ENCODE measurements at regions not wholly inside any gene's neighbourhood (a gene's known extent, or its start where the extent isn't known, plus 50 kb on each side); places are given as distances from the start of the nearest gene placed in this dataset.
"Not testable (repeated sequence)": the region's sequence is repeated elsewhere in the genome, so short reads cannot be mapped to it uniquely, and the experiment has no call there.

DNA sequence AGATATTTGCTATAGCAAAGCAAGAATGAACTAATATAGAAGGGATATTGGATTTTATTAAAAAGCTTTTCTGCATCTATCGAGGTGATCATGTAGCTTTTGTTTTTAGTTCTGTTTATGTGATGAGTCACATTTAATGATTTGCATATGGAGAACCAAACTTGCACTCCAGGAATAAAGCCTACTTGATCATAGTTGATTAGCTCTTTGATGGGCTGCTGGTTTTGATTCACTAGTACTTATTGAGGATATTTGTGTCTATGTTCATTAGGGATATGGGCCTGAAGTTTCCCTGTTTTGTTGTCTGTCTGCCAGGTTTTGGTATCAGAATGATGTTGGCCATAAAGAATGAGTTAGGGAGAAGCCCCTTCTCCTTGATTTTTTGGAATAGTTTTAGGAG is 310.7 kb downstream of the ARPP21 start:
- DNase-seq: no peak

DNA sequence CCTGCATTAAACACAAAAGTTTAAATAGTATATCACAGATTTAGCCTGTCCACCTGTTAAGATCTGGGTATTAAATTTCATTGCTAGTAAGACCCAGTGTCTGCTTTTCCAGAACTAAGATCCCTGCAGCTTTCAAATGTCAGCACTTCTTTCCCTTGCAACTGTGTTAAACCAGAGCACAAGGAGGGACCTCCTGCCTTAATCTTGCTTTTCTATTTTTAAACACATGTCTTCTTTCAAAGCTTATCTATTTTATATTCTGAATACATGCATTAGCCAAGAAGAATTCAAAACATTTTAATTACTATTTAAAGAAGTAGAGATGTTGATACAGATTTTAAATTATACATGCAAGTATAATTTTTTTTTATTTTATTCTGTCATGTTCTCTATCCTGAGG is 315.1 kb downstream of the ARPP21 start:
- DNase-seq: no peak

DNA sequence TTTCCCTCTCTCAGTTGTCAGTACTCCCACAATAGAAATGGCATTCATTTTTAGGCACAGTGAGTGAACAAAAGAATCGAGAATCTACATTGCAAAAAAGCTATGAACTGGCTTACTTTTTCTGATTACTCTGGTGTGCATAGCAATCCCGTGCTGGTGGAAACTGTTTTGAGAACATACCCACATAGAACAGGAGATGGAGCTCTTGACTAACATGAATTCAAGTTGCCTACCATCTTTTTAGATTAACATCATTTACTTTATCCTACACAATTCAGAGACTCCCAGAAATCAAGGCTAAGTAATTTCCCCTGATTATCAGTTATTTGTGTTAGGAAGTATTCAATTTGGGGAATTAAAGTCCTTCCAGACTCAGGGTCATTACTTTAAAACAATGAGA is 326.6 kb downstream of the ARPP21 start:
- peak; percentile 3 for DNase-seq

DNA sequence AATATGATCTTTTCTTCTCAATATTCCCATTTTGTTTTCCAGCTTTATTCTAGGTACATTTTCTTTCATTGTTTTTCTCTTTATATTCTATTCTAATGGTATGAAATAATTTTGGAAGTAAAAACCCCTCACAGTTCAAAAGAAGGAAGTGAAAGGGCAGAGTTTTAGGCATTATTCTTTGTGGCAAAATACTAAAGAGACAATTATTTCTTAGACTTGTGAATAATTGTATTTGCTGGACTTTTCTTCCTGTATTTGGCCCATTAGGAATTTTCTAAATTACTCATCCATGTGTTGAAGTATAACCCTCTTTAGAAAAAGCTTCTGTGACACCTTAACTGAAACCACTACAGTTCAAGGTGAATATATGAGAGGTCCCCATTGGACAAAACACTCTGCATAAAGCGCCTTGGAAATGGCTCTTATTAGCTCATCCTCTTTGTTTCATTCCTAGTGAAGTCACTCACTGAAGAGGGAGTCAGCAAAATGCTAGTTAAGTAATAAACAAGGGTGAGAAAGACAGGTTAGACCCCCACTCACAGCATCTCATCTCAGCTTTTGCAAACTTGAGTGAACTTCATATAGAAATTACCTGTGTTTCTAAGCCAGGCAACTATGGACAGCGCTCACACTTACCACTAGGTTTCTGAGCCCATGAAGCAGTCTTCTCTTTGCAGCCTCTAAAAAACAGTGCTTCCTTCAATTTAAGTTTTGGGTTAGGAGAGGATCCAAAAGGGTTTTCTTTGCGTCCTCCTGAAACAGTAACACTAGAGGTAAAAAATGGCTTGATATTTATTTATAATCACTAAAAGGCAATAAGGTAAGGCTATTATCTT is 327.5 kb downstream of the ARPP21 start:
- DNase-seq: no peak

DNA sequence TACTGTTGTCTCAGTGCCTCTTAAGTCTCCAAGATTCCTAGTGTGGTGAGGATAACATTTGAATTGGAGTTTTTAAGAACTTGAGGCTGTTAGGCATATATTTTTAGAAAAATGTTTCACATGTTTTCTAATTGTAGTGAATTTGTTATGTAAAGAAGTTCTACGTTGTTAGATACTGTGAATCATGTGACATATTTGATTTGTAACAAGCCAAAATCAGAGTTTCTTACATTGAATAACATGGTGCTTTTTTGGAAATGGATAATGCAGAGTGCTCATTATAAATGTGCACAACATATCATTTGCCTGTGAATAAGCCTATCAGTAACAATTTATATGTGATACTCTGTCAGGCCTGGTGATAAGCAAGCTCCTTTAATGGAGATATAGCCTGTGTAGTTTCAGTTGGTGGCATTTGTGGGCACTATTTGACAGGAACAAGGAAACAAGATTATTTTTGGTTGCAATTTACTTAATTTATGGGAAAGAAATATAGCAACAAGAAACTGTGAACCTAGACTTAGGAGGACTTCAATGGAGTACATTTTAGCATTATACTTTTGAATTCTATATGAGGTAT is 328.8 kb downstream of the ARPP21 start:
- no peak for DNase-seq

DNA sequence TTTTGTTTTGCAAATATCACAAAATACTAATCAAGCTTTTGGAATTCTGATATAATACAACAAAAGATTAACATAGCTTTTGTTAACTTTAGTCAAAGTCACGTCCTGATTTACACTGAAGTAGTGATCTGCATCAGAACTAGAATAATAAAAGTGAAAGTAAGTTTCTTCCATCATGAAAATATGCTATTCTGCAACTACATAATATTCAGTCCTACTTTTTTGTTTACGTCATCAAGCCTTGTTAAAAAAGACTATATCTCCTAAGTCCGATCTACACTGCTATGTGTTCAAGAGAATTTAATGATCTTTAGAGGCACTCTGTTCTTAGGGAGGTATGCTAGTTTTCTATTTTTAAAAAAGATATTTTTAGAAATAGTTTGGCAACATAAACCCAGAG is 330.1 kb downstream of the ARPP21 start:
- DNase-seq: no peak

DNA sequence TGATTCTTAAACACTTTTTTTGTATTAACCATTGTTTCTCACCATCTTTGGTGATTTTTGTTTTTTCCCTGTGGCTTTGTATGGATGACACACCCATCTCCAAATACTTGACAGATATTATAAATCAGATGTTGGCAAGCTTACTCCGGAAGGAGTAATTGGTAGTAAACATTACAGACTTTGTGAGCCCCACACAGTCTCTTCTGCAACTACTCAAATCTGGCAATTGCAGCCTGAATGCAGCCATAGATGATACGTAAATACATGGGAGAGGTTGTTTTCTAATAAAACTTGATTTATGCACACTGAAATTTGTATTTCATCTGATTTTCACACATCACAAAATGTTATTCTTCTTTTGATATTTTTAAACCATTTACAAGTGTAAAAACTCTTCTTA is 331.5 kb downstream of the ARPP21 start:
- DNase-seq: no peak

DNA sequence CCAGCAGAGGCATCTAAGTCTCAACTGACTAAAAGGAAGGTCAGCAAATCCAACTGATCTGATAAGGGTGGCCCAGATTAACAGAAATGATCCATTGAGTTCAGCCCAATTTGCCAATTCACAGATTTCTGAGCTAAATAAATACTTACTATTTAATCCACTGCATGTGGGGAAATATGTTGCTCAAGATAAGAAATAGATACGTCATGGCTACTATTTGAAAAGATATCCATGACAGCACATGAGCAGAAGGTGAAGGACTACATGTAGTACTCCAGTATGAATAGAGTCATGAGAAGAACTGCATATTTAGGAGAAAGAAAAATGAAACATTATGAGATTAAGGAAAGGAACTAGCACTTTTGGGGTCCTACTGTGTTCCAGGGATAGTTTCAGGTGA is 332.4 kb downstream of the ARPP21 start:
- no peak for DNase-seq

DNA sequence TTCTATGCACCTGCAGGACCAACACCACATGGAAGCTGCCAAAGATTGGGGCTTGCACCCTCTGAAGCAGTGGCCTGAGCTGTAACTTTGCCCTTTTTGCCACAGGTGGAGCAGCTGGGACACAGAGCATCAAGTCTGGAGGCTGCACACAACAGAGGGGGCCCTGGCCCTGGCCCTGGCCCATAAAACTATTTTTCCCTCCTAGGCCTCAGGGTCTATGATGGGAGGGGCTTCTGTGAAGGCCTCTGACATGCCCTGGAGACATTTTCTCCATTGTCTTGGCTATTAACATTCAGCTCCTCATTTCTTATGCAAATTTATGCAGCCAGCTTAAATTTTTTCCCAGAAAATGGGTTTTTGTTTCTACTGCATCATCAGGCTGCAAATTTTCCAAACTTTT is 335.5 kb downstream of the ARPP21 start:
- no peak for DNase-seq

DNA sequence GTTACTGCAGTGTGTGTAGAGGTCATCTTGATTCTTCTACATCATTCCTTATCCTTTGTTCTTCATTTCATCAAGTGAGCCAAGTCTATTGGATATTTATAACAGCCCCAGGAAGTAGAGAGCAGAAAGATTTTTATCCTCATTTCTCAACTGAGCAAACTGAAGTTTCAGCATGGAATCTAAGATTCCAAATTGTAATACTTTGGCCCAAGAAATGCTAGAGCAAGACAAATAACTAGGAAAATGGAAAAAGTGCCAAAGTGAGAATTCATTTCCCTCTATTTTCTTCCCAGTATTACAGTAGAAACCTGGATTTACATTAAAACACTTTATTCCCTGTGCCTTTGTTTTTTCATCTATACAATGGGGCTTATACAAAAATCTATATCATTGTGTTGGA is 346.8 kb downstream of the ARPP21 start:
- no peak for DNase-seq

DNA sequence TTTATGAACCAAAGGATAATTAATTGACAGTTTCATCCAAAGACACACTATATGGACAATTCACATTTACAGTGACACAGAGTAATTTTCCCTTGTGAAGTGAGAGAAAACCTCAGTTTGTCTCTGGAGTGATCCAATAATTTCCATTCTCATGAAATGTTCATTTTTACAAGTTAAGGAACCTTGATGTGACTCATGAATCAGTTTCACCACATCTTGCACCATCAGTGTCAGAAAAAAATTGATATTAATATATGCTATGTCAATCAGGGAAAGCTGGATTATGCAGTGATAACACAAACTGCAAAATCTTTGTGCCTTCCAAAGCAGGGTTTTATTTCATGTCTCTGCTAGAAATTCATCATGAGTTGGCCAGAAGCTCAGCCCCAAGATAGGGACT is 348.1 kb downstream of the ARPP21 start:
- DNase-seq: no peak

DNA sequence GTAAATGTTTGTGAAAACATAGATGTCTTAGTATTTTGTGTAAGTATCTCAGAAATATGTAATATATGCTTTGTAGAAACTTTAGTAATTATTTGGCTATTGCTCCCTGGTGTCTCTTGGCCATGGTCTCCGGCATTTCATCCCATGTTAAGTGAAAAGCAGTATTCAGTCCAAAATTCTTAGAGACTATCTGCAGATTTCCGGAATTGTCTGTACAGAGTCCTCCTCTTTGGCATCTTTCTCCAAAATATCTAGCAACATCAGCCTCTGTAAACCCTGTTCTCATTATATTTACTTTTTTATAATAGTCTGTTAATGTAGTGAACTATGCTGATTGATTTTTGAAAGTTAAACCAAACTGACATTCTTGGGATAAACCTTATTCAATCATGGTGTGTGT is 352.7 kb downstream of the ARPP21 start:
- no peak for DNase-seq

DNA sequence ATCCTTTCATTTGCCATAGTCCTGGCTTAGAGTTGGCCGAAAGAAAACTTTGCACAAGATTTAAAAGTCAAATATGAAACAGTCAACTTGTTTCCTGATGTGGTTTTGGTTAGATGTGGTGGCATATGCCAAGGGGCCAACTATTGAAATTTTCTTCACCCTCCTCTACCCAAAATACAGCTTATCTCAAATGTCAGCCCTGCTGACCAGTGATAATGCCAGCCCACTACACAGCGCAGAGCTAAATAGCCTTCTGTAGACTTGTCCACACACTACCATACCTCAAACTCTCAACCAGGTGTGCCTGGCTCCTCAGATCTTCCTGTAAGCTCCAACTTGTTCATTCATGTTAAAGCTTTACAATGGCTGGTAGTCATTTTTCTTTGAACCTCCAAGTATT is 368.5 kb upstream of the STAC start:
- DNase-seq: no peak

DNA sequence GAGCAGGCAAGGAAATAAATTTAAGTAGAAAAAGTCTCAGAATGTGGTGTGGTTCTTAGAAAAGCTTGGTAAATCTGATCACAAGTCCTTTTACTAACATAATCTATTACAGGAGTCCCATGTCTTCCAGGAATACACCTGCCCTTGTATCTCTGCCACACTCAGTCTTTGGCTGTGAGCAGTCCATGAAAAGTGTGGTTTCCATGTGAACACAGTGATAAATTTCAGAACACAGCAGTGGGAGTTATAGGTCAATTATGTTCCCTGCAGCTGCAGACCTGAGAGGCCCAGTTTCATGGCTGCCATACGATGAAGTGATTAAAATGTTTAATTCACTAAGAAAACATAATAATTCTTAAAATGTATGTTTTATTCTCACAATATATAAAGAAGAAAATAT is 366.9 kb upstream of the STAC start:
- DNase-seq: no peak

DNA sequence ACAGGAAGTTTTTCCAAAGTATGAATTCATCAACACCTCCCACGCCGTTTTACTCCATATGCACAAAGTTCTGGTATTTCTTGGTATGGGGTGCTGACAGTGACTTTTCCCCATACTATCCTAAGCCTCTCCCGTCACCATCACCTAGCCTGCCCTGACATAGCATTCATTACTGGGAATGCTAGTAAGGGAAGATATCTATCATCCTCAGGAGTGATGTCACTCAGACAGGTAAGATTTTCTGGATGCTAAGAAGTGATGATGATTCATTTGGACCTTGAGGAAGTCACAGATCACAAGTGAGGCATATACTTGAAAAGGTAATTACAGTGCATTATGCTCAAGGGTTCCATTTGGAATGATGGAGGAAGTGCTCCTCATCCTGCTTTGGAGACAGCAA is 355.1 kb upstream of the STAC start:
- no peak for DNase-seq

DNA sequence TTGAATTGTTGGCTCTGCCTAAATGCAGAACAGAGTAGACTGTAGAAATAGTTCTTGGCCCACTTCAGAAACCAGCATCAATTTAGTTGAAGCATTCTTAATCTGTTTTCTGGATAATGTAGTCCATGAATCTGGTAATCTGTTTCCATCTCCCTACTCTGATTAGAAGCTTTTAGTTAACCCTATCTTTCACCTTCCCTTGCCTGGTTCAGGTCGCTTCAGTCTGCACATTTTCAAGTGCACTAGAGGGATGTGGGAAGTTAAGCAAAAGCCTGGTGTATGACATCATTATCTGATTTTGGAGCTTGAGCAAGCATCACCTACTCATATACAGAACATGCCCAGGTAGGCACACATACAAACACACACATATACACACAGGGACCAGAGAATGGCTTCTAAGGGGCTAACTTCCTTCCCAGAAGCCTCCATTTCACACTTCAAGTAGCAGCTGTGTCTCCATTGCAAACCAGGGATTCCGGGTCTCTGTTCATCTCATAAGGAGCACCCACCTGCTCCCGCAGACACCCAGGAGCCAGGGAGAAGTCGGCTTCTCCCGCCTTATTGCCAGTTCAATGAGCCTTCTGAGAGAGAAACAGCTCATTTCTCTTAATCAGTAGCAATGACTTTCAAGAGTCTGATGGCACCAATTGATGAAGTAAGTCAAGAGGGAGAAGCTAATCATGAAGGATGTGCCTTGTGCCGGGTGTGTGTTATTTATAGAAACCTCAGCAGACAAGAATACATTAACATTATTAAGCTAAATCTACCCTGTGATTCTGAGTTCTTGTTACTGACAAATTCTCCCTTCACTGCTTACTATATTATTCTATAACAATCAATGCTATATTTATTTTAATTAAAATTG is 347.9 kb upstream of the STAC start:
- no peak for DNase-seq

DNA sequence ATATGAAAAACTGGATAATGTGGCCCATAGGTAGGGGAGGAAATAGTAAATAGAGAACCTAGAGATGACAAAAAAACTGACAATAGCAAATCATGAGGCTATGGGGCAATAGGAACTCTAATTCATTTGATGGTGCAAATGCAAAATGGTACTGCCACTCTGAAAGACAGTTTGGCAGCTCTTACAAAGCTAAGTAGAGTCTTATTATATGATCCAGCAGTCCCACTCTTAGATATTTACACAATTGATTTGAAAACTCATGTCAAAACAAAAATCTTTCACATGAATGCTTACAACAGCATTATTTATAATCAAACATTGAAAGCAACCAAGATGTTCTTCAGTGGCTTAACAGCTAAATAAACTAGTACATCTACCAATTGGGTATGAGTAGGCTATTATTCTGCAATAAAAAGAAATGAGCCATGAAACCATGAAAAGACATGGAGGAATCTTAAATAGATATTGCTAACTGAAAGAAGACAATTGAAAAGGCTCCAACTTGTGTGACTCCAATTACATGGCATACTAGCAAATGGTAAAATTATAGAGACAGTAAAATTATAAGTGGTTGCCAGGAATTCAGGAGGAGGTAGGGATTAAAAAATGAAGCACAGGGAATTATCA is 321.8 kb upstream of the STAC start:
- no peak for DNase-seq

DNA sequence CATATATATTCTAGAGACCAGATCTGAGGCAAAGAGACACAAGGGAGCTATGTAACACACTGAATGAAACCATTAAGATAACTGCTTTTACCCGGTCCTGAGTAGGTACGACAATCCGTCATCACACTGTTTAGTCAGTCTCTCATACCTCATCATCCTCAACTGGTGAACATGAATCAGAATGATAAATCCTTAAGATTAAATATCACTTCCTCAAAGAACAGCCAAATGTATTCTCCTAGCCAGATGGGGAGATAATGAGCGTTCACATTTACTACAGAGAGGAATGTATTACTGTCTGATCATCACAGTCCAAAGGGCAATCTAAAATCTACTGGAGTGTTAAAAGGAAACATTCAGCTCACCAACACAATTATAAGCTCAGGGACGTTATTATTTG is 319.4 kb upstream of the STAC start:
- no peak for DNase-seq

DNA sequence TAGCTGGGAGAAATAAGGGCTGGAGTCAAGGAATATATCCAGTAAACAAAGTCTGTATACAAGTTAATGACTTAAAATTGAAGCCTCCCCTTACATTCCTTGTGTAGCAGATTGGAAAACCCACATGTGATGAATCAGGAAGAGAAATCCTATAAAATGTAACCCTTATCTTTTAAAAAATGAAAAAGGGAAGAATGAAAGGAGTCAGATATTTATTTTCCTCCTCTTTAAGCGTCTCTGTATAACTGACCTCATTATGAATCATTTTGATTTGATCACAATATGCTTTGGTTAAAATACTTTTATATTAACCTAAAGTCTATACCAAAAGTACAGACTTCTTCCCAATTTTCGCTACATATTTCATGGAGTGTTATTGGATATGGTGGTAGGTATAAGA is 316.3 kb upstream of the STAC start:
- no peak for DNase-seq

DNA sequence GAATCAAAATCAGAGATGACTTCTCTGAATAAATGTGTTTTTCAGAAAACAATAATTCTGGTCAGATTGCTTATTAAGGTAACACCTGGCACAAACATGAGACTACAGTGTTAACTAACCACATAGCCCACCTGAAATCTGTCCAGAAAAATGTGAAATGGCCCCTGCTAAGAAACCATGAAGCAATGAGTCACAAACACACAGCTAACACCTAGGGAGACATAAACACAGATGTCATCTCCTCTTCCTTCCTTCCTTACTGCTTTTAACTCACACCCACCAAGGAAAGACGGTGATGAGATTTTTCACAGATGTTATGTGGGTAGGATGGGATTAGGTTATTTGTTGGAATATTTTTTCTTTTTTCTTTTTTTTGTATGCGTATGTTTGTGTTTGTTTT is 315.0 kb upstream of the STAC start:
- DNase-seq: no peak

DNA sequence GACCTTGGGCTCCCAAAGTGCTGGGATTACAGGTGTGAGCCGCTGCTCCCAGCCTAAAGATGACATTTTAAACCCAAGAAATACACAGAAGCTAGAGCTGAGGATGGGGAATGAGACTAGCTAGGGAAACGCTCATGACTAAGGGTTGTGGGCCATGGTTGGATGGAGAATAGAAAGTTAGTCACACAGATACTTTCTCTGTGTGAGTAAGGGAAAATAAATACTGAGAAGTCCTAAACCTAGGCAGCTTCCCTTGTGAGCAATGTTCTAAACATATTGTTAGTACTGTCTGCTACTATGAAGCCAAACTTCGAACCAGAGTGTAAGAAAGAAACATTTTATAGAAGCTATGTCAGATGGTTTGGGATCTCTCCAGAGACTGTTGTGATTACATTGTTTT is 304.8 kb upstream of the STAC start:
- no peak for DNase-seq

DNA sequence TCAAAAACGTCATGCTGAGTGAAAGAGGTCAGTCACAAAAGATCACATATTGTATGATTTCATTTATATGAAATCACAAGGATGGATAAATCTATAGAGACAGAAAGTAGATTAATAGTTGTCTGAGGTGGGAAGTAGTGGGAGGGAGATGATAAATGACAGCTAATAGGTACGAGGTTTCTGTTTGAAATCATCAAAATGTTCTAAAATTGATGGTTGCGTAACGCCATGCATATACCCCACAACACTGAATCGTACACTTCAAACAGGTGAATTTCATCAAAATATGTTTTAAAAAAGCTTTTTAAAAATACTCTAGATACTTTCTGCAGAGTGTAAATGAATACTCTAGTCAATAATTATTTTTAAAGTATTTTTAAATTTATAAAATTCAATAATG is 303.0 kb upstream of the STAC start:
- no peak for DNase-seq

DNA sequence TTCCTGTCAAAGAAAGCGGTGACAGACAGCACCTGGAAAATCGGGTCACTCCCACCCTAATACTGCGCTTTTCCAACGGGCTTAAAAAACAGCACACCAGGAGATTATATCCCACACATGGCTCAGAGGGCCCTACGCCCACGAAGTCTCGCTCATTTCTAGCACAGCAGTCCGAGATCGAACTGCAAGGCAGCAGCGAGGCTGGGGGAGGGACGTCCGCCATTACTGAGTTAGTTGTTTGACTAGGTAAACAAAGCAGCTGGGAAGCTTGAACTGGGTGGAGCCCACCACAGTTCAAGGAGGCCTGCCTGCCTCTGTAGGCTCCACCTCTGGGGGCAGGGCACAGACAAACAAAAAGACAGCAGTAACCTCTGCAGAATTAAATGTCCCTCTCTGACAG is 297.3 kb upstream of the STAC start:
- DNase-seq: not testable (repeated sequence)

DNA sequence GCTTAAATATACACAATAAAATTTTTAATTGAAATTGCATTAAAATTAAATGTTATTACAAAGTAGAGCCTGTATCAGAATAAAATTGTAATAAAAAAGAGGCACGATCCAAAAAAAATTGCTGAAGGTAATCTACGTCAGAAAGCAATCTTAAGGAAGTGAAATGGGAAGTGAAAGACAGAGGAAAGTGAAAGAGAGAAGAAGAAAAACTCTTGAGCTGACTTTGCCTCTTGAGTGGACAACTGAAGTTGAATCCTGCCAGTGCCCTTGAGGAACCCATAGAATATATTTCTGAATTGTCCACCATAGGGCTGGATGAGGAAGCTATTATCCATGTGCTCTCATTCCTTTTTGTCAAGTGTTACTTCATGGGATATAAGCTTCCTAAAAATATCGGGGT is 285.1 kb upstream of the STAC start:
- DNase-seq: no peak
